ENCODE measurements at regions not wholly inside any gene's neighbourhood (a gene's known extent, or its start where the extent isn't known, plus 50 kb on each side); places are given as distances from the start of the nearest gene placed in this dataset.

DNA sequence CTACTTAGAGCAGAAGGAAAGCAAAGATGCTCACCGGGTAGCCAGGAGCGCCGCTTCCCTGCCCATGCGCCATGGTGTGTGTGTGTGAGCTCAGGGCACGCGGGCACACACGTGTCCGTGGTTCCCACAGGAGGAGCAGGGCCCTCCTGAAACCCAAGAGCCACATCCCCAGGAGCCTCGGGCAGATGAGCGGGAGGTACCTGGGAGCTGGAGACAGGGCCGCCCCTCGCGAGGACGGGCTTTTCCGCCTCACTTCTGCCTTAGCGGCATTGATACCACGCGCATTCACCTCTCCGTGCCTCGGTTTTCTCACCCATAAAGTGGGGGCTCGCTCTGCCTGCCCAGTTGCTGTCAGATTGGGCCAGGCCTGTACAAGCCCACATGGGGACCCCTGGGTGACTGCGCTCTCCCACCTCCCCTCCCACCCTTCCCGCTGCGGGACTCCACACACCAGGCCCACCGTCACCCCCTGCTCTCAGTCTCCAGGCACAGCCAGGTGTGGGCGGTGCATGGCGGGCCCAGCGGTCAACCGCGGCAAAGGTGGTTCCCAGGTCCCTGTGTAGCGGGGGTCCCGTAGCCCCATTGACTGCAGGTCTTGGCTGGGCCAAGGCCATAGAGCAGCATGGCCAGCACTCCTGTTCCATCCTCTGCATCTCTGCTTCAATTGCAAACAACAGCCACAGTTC is 66.3 kb downstream of the SIK1 start:
- TF ChIP-seq, protein P1, sequence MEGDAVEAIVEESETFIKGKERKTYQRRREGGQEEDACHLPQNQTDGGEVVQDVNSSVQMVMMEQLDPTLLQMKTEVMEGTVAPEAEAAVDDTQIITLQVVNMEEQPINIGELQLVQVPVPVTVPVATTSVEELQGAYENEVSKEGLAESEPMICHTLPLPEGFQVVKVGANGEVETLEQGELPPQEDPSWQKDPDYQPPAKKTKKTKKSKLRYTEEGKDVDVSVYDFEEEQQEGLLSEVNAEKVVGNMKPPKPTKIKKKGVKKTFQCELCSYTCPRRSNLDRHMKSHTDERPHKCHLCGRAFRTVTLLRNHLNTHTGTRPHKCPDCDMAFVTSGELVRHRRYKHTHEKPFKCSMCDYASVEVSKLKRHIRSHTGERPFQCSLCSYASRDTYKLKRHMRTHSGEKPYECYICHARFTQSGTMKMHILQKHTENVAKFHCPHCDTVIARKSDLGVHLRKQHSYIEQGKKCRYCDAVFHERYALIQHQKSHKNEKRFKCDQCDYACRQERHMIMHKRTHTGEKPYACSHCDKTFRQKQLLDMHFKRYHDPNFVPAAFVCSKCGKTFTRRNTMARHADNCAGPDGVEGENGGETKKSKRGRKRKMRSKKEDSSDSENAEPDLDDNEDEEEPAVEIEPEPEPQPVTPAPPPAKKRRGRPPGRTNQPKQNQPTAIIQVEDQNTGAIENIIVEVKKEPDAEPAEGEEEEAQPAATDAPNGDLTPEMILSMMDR (IDR thresholded peaks at IDR 0.05; ENCODE audit: low read depth, low read length) = no peak
- no peak for TF ChIP-seq EZH2phosphoT487 (IDR thresholded peaks at IDR 0.05; ENCODE audit: low read depth)
